NCI-H2196 (cell line): ENCODE measurements at regions not wholly inside any gene's neighbourhood (a gene's known extent, or its start where the extent isn't known, plus 50 kb on each side); places are given as distances from the start of the nearest gene placed in this dataset.
"Not testable (repeated sequence)": the region's sequence is repeated elsewhere in the genome, so short reads cannot be mapped to it uniquely, and the experiment has no call there.

ENCODE experiments used
- DNase-seq: peaks from one replicate; lab custom pipeline; 2025; ENCODE audit not compliant: unreplicated experiment; lab: John Stamatoyannopoulos, UW

DNA sequence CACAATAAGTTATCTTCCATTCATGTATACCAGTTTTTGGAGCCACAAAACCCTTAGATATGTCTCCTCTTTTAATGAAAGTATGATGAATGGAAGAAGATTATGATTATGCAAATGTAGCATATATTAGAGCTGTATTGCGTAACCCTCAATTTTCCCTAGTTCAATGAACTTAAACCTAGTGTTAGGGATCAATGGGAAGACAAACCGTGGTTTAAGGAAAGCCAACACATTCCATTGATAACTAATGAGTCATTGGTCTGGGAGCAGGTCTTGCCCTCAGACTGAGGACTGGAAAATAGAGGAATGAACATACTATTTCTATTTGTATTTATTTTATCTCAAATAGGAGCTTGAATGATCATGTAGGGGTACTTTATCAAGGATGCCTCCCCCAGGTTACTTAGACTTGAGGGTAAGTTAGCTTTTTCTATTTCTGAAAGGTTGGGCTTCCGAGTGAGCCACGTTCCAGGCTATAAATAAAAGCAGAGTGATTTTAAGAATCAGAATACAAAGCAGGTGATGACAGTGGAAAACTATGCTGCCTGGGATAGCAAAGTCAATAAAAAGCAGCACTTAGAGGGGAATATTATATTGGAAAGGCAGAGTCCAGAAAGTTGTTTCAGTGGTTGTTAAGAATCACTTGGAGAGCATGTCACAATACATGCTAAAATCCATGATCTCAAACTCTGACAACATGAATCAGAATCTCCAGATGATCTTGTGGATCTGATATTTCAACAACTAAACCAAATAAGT lies 356.0 kb downstream of the ADAM29 start:
- no peak for DNase-seq

DNA sequence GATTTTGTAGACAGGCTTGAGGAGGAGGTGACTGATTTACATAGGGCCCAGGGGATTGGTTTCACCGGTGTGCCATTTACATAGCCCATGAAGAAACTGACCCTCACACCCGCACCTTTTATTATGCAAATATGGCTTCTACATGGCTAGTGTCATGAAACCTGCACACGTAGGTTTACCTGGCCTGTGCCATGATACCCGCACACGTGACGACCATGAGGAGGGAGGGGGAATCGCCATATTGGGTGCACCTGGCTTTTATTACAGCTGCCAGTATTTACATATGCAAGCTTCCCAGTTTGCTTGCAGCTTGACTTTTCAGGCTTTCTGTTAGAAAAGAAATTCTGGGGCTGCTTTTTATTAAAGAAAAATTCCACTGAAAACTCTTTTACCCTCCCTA lies 359.7 kb downstream of the ADAM29 start:
- no peak for DNase-seq

DNA sequence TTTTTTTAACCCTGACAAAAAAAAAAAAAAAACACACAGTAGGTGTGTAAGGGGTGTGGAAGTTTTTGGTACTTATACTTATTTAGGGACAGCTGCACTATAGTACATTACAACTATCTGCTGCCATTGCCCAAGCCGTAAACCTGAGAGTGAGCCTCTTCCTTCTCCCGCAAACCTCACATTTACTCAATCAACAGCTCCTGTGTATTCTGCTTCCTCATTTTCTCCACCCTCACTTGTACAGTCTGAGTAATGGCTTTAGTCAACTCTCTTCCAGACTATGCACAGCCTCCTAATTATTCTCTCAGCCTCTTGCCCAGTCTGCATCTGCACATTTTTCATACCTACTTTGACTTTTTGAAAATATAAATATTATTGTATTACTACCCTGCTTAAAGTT lies 362.0 kb downstream of the ADAM29 start:
- DNase-seq, result no peak

DNA sequence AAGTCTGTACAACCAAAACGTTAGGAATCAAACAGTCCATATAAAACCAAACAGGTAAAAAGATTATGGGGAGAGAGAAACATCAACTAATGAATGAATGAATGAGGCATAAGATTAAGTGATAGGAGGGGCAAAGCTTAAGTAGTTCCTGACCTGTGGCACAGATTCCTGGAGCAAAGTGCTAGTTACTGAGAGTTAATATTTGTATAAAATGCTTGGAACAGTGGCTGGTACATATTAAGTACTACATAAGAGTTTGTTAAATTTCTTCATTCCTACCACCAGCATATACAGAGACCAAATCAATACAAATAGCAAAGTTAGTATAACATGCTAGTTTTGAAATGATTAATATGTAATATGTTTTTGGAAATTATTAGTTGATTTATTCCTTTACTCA lies 363.7 kb downstream of the ADAM29 start:
- no peak for DNase-seq

DNA sequence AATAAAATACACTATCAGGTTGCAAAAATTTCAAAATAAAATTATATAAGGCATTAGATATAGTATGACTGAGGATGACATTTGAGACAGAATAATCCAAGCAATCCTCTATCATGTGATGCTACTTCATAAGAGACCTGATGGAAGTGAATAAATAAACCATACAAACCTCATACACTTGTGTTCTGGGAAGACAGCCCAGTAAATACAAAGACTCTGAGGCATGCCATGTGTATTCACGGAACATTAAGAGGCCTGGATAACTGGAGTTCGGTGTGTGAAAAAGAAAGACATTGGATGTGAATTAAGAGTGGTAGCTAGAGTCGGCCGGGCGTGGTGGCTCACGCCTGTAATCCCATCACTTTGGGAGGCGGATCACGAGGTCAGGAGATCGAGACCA lies 364.2 kb downstream of the ADAM29 start:
- DNase-seq, result no peak

DNA sequence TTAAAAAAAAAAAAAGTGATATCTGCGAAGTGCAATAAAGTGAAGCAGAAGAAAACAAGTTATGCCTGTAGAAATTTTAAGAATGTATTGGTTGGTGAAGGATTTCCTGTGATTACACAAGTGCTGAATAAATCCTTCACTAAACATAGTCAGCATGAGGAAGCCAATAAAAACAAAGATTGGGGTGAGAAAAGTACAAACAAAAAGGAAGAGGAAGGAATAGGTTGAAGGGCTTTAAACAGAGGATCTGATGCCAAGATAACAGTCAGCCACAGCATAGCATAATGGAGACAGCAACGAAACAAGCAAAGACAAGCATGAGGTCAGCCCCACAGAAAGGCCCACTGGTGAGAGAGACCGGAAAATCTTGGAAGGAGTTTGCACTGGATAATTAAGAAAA lies 372.2 kb downstream of the ADAM29 start:
- no peak for DNase-seq

DNA sequence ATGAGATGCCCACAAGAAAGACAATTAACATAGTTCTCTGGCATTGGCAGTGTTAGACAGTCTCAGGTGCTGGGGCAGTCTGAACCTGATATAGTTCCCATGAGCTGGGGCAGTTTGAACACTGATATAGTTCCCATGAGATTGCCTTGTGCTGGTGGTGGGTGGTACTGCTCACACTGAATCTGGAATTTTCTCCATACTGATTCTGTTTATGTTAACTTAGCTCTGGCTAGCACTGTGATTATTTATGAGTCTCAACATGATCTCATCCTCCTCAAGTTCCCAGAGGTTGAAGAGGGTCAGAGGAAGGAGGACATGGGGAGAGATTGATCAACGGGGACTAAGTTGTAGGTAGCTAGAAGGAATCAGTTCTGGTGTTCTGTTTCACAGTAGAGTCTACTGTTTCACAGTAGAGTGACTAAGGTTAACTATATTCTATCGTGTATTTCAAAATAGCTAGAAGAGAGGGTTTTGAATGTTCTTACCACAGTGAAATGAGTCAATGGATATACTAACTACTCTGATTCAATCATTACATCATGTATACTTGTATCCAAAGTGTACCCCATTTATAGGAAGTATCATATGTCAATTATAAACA lies 379.9 kb downstream of the ADAM29 start:
- no peak for DNase-seq

DNA sequence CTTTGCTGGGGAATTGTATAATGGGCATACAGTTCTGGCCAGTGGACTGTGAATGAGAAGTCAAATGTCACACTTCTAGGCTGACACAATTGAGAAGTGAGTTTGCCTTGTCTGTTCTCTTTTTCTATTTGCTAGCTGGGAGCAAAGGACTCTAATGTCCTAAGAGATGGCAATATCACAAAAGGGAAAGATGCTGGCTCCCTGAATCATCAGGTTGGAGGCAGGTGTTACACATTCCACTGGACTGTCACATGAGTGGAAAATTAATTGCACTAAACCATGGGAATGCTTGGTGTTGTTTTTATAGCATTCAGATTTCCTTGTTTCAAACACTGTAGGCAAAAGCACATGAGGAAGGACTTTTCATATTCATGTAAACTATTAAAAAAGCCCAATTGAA lies 388.3 kb downstream of the ADAM29 start:
- no peak for DNase-seq

DNA sequence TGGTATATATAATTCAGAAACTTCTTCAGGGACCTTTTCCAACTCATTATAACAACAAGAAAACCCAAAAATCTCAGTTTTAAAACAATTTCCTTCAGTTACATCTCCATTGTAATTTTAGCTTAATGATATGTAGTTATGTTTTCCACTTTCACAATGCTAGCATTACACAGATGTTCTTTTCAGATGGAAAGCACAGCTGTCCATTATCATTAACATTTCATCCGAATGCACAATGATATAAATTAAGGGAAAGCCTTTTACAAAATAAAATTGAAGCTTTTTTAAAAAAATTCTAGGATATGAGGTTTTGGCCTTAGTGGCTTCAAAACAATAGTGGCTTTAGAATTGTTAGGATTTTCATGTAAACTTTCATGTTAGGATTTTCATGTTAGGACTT lies 389.2 kb downstream of the ADAM29 start:
- no peak for DNase-seq

DNA sequence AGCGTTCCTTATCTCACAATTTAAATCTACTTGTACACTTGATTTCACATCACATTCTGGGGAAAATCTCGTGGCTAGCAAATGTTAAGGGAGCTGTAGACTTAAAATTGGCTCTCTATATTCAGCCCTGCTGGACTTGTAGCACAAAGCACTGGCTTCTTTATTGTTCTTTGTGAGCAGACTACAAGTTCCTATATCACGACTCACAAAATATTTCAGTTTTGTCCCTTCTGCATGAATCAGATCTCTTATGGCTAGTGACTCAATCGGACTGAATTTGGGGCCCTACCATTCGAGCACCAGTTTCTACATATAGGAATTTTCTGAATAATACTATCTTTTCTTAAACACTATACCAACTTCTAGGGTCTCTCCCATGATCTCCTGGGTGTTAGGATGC lies 390.1 kb downstream of the ADAM29 start:
- DNase-seq, result no peak

DNA sequence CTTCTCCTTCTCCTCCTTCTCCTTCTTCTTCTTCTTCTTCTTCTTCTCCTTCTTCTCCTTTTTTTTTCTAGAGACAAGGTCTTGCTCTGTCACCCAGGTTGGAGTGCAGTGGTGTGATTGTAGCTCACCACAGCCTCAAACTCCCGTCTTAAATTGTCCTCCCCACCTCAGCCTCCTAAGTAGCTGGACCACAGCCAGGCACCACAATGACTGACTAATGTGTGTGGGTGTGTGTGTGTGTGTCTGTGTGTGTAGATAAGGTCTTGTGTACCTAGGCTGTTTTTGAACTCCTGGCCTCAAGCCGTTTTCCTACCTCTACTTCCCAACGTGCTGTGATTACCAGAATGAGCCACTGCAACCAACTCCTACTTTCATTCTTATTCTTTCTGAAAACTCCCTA lies 390.9 kb downstream of the ADAM29 start:
- DNase-seq, result no peak

DNA sequence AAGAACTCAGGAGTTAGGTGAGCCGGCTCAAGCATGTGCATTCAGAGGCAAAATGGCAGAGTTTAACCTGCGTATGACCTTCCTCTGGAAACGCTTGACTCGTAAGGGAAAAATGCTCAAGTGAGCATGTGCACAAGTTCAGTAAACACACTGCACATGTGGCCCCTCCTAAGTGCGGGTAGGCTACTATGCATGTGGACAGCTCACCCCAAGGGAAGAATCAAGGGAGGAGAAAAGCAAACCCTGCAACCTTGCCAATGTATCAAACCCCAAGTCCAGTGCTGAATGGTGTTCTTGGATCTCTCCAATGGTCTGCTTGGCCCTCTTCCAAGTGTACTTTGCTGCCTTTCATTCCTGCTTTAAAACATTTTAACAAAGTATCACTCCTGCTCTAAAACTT lies 407.1 kb downstream of the ADAM29 start:
- DNase-seq, result no peak

DNA sequence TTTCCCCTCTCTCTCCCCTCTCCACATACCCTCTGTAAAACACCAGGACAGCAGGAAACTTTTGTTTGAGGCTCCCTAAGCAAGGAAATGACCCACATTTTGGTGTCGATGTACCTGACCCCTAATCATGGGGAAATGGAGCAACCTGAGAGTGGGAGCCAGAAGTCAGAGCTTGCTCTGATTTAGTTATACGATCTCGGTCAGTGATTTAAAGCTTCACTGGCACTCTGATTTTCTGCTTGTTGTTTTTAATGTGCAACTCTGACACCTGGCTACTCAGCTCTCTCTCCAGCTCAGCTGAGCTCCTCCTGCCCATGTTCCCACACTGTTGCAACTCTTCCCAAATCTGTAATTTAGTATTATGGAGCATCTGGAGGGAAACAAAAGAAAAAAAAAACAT lies 408.6 kb downstream of the ADAM29 start:
- DNase-seq, result no peak

DNA sequence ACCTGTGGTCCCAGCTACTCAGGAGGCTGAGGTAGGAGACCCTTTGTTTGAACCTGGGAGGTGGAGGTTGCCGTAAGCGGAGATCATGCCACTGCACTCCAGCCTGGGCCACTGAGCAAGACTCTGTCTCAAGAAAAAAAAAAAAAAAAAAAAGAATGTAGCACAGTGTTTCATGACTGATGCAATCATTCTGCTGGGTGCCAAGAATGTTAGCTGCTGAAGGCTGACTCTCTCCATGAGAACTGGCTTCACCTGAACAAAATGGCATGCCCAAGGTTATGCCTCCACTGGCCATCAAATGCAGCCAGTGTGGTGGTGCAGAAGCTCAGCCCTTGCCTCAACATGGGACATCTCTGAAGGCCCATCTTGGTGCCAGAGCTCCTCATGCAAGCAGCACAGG lies 412.1 kb downstream of the ADAM29 start:
- no peak for DNase-seq

DNA sequence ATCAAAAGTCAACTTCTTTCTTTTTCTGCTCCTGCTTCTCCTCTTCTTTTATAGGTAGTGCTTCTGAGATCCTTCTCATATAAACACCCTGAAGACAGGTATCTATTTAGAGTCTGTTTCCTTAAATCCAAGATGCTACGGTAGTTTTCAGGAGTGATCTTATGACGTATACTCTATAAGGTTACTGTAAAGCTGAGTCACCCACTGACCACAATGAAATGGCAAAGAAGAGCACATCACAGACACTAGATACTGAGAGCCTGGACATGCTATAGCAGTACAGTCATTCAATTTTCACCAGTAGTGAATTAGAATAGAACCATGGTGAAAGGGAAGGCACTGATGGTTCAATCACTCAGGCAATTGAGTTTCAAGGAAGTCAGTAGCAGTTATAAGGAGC lies 412.5 kb downstream of the ADAM29 start:
- no peak for DNase-seq

DNA sequence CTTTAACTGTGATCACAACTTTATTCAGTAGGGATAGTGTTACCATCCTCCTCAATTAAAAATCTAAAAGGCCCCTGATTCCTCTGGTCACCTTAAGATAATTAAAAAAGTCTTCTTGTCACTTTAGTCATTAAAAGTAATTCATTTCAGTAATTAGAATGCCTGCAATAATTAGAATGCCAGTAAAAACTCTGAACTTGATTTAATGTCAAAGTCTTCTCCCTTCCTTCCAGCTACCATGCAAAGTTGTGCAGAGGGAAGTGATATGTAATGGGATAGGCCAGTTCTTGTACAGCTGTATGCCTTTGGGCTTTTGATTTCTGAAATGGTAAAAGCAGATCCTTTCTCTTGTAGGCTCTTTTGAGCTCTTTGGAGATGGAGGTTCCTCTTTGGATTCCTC lies 417.2 kb downstream of the ADAM29 start:
- DNase-seq, result no peak

DNA sequence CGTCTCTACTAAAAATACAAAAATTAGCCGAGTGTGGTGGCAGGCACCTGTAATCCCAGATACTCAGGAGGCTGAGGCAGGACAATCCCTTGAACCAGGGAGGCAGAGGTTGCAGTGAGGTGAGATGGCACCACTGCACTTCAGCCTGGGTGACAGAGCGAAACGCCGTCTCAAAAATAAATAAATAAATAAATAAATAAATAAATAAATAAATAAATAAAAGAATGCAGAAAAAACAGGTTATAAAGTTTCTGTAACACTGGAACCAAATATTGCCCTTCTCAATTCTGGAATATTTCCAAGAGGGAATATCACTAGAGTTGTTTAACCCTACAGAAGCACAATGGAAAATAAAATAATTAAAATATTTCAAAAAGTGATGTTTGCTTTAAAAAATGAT lies 418.4 kb downstream of the ADAM29 start:
- DNase-seq, result not testable (repeated sequence)

DNA sequence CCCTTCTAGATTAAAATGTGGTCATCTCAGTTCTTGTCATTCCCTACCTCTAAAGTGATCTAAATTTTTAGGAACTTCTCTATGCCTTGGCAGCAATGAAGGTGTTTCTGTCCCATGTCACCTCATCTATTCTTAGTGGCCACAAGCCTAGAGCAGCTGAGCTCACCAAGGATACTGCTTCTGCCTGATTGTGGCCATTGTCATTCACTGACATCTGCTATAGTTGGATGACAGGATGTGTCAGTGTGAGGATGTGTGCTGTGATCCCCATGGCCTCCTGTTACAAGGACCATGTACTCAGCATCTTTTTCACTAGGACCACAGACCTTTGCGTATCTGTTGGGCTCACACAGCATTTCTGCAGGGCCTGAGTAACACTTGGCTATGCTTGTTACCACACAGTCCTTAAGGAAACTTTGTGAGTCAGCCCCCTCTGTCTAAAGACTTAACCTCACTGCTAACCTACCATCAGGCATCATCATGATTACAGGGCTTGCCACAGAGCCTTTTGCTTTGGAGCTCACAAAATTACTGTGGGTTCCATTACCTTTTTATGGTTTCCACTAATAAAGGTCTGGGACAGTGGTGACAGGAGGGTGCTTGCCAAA lies 421.0 kb downstream of the ADAM29 start:
- no peak for DNase-seq

DNA sequence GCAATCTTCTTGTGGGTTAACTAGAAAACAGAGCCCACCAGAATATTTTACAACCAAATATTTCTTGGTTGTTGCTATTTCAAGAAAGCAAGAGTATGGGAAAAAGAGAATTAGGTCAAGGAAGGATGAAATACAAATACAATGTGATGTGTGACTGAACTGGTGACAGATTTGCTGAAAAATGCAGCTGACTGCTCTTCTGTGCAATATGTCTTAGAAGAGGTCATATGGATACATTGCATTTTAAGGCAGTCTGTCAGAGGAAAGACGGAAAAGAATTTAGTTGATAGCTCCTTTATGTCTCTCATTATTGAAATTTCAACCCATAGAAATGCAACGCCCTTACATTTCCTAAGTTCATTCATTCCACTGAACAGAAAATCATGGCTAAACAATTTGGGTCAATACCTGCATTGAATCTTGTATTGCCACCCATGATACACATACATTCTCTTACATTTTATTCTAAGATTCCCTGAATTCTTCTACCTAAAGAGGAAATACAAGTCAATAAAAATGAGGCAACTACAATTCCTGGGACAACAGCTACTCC lies 423.1 kb downstream of the ADAM29 start:
- no peak for DNase-seq

DNA sequence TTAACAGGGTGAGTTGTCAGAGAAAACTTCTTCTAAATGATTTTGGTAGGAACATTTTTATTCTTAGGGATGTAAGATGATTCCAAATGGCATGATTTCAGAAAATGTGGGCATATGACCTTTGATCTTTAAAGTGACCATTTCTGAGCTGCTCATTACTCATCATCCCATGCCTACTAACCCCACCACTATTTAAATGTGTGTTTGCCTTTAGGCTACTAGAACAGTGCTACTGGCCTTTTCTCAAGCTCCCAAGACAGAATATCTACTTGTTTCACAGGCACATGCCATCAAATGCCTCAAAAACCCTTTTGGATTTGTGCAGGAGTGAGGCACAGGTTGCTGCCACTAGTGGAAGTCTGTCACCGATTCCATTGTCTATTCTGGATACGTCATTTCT lies 428.2 kb downstream of the ADAM29 start:
- DNase-seq, result no peak

DNA sequence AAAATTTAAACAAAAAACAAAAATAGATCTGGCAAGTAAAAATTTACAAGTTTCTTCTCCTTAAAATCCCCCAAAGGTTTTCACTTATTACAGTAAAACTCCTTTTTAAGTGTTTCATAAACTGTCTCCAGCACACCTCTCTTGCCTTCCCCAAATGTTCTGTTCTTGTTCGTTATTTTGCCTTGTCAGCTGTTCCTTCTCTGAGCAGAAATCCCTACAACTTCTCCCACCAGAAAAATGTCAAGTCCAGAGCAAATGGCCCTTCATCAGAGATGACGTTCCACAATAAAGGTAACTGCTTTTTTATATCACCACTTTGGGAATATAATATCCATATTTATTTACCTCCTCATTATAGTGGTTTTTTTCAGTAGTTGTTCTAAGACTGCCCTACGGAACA lies 432.1 kb downstream of the ADAM29 start:
- no peak for DNase-seq

DNA sequence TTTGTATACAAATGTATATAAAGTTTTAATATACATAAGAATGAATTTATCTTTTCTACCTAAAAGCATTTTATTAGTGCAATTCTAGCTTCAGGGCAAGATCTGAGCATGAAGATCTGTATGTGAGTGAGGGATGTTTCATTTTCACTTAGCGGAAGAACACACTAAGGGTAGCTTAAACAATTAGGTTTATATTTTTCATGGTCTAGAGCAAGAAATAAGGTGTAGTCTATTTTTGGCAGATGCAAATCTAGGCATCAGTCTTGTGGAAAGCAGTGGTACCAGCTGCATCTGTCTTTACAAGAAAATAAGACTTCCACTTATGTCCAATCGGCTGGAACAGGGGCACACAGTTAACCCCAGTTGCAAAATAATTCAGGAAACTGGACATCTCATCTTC lies 433.3 kb downstream of the ADAM29 start:
- no peak for DNase-seq
